Stimulated activated CD8-positive, alpha-beta memory T cell treated with anti-CD3 and anti-CD28 coated beads, Interleukin-15, amount 100 ng/mL, for 24 hours (primary cell): ENCODE measurements at regions not wholly inside any gene's neighbourhood (a gene's known extent, or its start where the extent isn't known, plus 50 kb on each side); places are given as distances from the start of the nearest gene placed in this dataset.

Source experiments
- DNase-seq: peaks from one replicate; pipeline ENCODE4 v3.0.0-alpha.2; 2020; ENCODE audit warnings: low read depth

DNA sequence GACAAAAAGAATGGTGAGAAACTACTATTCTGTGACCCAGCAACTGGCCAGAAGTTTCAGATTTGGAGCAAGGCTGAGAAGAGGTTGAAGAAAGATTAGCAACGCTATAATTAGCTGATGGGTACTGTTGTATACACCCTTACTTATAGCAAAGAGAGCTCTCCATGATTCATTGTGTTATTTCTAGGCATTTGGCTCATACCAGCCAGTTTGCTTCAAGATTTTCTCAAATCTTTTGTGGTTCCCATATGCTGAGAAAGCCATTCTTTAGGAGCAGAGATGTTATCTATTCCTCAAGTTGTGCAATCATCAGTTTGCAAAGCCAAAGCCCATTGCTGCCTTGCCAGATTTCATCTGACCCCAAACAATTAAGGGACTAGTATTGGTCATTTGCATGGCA lies 179.4 kb downstream of the ETS1 start:
- DNase-seq, result no peak

DNA sequence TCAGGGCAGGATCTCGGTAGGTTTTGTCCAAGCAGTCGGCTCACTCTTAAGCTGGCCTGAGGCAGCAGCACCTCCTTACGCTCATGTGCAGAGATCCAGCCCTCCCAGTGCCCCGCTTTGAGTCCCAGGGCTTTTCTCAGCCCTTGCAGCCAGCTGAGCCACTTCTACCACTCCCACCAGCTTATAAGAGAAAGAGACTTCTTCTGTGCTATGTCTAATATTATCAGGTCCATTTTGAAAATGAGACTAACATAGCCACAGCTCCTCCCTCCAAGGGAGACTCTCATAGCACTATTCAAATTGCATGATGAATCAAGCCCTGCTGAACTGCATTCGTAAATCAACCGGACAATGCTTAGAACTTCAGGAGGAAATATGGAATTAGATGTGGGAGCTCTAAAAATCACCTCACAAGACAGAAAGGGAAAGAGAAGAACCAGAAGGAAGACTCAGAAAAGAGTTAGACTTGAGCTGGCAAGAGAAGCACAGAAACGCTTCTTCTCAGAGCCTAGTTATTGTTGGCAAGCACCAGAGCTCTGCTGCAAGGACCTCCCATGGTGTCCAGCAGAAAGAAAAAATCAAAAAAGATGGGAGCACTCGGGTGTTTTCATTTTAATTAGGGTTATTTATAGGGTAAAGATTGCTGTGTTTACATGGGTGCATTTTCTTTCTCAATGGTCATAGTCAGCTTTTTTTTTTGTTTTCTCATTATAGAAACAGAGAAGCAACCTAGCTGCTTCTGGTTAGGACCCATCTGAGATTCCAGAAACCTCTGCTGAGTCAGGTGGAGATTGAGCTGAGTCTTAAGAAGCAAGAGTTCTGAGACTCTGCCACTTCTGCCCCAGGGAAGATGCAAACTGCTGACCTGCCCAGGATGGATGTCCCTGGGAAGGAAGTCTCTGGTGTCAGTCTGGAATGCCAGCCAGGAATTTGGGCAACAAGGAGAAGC lies 181.4 kb downstream of the ETS1 start:
- DNase-seq, result no peak

DNA sequence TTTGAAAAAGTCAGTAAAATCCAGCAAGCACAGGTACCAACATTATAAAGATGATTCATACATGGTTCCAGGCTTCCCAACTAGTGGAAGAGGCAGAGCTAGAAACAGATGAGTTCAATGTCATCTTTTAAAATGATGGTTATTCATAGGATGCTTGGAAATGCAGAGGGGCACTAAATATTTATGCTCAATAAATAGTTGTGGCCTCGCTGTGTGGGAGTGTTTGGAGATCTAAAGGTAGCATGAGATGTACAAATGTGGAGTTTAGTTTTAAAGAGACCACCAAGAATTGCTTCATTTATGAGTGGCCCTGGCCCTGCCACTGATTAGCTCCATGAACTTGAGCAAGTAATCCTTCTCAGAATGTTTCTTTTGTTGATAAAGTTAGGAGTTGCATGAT lies 182.2 kb downstream of the ETS1 start:
- no peak for DNase-seq

DNA sequence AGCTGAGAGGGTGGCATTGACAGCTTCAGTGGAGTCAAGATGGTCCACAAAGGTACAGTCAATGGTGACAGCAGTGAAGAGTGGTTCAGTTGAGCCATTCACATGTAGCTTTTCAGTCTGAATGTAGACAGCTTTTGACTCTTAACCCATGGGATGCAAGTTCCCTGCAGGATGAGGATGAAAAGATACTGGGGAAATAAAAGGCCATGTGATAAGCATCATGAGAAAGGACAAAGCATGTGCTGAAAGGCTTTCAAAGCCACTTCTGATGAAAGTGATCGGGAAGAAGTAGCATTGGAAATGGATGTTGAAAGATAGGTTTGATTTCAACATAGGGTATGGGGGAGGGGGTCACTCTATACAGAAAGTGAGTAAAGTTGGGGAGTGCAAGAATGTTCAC lies 182.9 kb downstream of the ETS1 start:
- DNase-seq, result no peak

DNA sequence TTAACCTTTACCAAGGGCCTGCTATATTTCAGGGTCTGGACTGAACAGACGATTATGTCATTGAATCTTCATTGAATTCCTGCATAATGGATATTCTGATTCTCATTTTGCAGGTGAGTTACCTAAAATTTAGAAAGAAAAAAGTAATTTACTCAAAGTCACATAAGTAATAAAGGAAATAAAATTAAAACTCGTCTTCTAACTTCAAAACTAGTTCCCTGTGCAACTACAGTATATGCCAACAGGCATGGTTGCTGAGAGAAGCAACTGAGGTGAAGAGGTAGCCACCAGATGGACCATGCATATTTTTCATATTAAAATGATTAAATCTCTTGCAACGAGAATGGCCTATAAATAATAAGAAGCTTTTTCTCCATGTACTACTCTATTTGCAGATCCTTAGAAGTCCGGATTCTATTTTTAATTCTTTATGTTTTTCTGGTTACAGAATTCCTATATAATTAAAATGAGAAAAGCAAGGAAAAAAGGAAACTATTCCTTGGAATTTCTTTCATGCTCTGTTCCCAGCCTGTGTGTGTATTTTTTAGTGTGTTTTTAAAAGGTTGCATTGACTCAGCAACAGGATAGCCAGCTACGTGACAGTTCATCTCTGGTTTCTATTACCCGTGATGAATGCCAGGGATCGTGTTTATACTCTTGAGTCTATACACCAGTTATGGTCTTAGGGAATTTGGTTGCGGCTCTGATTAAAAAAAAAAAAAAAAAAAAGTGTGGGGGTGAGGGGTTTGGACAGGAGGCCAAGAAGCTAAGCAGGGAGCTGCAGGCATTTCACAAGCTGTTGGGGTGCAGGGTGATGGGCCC lies 186.8 kb downstream of the ETS1 start:
- DNase-seq, result no peak

DNA sequence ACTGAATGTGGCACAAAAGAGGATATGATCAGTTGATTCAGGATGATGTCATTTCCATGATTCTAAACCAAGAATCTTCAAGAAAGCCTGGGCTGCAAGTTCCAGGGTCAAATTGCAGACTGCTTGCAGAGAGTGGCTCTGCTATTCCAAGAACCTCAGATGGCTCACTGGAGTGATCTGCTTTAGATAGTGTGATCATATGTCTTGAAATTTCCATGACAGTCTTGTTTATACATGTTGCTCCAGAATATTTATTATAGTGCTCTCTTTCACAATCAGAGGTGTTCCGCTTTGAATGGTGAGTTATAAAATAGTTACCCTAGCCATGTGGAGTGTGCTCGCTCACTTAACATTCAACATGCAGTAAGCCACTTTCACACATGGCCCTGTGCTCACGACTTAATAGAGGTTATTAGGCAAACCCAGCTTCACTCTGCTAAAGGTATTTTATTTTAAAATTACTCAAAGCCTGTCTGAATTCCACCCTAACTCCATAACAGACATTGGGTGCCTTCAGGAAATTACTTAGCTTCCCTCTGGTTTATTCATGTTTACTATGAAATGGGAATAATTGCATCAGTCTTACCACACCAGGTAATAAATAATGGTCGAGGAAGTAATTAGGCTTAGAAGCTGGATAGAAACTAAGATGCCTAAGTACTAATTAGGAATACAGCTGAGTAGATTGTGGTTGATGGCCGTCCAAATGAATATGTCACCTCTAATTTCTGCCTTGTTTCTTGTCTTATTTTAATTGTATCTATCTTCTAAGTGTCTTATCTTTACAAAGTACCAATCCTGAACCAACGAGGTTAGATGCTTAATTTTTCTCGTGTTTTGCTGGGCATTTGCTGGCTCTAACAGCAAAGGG lies 187.9 kb downstream of the ETS1 start:
- DNase-seq, result no peak

DNA sequence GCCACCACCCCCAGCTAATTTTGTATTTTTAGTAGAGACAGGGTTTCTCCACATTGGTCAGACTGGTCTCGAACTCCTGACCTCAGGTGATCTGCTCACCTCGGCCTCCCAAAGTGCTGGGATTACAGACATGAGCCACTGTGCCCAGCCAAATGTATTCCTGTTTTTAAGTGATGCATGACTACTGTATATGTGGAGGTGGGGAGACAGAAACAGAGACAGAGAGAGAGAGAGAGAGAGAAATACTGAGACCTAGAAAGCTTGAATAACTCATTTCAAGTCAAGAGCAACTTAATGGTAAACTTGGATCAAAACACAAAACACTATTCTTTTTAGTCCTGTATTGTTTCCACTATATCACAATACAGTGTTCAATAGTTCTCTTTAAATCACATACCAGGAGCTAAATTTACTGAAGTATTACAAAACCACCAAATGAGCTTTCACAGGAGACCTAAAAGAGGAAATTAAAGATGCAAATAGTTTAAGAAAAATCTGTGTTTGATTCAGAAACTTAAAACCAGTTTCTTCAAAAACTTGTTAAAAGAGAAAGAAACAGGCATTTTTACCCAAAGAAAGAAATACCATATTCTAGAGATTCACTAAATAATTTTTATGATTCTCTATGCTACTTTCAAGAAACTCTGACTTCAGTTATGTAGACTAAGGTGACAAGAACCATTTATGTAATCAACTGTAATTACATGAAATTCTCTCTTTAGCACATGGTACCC lies 188.7 kb downstream of the ETS1 start:
- no peak for DNase-seq

DNA sequence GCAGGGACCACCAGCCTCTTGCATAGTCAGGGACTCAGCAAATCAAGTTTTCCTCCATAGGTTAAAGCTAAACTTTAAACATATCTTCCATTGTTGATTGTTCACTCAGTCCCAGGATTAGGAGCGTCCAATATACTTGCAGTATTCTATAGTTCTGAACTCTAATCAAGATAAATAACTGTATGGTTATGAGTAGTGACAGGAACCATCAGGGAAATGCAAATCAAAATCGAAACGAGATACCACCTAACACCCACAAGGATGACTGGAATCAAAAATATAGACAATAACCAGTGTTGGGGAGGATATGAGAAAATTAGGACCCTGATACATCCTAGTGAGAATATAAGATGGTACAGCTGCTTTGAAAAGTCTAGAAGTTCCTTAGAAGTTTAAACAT lies 190.0 kb downstream of the ETS1 start:
- no peak for DNase-seq

DNA sequence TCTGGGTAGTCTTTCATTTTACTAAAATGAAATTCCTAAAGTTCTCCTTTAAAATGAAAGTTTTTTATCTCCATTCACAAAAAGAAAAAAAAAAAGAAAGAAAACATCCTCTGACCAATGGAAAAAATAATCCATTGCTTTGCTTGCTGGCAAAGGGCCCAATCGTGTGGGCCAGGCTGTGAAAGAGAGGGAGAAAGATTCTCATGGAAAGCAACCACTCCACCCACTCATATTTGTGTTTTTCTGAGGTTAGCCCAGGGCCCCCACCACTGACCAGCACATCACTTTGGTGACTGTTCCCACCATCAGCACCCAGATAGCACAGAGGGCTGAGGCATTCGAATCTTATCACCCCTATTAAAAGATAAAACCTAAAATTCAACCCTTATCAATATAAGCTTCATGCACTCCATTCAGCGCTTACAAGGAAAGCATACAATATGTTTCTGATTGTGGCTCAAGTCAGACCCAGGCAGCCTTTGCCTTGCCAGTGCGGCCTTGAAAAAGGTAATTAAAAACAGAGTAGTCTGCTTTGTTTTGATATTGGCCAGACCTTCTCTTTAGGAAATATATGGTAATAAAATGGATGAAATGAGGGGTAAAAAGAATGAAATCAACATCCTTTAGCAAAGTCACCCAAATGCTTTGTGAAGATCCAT lies 192.8 kb downstream of the ETS1 start:
- no peak for DNase-seq

DNA sequence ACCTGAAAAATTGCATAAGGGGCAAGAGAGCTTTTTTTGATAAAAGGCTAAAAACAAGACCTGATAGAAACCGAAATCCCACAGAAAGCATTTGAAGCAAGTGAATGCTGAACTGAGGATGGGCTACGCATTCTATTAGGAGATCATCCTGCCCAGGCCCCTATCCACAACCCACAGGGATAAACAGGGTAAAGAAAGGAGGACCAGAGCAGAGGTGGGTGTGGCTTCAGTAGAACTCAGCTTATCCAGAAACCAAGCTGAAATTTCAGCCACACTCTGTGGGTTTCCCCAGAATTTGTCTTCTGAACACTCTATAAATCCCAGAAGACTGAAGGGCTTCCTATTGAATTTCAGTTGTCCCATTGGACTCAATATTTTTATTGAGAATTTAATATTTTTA lies 195.1 kb downstream of the ETS1 start:
- no peak for DNase-seq

DNA sequence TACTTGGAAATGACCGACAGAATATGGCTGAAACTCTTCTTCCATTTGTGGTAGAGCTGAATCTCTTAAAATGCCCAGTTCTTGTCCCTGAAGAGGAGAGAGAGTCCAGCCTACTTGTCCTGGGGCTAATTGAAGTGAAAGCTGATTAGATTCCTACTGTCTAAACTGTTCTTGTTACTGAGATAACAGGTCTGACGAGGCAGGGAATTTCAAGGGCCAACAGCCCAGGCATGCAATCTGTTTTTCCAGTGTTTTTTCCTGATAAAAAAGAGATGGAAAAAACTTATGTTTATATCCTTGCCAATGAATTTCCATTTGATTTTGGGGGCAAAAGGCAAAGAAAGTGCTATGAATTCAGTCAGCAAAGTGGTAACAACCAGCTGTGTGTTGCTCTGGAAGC lies 195.5 kb downstream of the ETS1 start:
- DNase-seq, result no peak

DNA sequence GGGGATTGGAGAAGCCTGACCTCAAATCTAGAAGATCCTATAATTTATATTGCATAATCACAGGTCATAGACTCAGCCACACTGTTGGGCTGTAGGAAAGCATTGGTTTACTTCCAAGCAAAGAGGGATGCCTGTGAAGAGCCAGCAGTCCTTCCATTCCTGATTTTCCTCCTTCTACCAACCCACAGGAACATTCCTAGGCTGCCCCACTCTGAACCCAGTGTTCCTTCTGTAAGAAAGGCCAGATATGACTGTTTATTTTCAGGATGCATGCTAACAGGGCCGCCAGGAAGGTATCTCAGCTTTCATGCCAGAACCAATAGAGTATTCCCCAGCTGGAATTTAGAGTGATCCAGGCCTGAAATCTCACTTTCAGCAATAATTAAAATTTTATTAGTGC lies 197.1 kb downstream of the ETS1 start:
- no peak for DNase-seq

DNA sequence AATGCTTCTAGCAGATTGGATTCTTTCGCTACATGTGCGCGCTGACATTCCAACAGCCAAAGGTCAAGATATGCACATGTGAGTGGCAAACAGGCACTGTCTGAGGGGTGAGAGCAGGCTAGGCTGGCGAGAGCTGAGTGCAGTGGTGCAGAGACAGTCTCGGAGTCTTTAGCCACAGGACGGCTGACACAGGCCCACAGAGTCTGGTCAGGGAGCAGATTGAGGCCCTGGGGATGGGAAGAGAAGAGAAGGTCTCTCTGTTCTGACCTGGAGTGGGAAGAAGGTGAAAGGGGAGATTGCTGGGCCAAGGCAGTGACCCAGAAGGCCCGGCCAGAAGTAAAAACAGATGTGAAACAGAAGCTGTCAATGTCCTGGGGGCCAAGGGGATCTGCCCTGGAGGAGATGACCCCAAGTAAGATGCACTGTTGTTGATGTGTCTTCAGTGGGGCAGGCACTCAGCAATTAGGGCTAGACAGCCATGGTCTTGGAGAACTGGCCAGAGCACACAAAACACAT lies 197.8 kb downstream of the ETS1 start:
- no peak for DNase-seq

DNA sequence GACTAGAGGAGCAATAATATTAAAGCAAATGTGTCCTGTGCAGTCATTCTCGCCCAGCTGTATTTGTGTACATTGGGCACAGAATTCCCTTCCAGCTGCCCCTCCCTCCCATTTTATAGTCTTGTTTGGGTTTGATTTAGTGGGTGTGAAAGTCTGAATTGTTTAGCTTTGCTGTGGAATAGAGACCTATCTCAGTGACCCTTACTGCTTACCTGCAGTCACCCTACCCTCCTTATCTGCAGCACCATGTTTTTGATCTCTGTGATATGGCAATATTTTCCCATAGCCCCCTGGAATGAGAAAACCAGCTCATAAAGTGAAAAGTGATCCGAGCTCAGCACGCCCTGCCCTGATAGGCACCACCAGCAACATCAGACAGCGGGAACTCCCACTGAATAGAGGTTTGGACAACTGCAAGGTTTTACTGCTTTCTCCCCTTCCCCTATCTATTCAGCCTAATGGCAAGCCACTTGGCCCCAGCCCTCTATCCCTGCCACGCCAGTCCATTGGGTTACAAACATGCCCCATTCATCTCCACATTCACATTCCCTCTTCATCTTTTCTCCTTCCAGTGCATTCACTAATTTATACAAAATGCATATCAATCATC lies 199.0 kb downstream of the ETS1 start:
- DNase-seq, result no peak

DNA sequence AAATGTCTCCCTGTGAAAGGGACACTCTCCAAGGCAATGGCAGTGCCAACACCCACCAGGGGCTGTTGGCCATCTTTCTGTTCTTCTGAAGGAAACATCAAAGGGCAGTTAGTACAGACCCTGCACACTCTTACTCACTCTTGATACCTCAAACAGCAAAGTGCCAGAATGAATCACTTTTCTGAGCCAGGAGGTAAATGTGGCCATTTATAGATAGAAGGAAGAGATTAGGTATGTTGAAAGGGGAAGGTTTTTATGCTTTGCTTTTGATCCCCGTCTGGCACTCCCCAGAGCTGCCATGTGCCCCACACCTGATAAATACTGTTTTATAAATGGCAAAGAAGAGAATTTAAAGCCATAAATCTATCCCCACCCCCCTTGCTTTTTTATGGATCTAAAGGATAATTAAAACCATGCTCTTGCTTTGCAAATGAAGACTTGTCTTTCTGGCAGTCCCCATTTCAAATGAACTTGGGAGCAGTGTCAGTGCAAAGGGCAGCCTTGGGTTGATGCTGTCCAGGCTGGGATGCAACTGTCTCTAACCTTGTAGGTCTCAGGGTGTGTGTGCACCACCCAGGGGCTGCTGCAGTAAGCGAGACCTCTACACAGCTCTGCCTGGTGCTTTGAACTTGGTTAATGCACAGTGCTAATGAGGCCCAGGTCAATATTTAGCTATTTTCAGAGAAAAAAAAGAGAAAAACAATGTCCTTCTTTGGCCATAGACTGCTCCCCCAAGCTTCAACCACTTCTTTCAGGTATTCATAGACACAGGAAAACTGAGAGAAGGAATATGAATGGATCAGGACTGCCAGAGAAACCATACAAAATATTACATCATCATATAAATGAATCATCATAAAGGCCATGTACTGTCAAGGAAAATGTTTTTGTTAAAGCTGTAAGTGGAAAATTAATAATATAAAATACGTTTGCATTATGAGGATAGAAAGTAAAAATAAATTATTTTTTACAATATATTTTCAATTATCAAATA lies 207.5 kb downstream of the ETS1 start:
- no peak for DNase-seq

DNA sequence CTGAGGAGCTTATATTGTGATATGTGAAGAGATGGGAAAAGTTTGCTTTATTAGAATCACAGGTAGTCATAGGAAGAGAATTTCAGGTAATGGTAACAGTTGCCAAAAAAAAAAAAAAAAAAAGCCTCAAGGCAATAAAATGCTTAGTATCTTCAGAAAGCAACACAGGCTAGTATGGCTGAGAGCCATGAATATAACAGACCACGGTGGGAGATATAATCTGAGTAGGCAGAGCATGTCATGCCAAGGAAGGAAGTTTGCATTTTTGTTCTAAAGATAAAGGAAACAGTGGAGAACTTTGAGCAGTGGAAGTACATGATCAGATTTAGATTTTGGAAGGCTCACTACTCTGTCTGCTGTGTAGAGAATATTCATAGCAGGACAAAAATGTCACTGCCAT lies 211.4 kb downstream of the ETS1 start:
- DNase-seq, result no peak

DNA sequence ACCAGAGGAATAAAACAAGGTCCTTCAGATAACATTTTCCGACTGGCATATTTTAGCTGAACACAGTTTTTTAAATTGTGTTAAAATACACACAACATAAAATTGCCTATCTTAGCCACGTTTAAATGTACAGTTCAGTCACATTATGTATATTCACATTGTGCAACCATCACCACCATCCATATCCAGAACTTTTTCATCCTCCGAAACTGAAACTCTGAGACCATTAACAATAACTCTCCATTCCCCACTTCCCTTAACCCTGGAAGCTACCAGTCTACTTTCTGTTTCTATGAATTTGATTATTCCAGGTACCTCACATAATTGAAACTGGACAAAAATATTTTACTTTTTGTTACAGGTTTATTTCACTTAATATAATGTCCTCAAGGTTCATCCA lies 213.3 kb downstream of the ETS1 start:
- DNase-seq, result no peak

DNA sequence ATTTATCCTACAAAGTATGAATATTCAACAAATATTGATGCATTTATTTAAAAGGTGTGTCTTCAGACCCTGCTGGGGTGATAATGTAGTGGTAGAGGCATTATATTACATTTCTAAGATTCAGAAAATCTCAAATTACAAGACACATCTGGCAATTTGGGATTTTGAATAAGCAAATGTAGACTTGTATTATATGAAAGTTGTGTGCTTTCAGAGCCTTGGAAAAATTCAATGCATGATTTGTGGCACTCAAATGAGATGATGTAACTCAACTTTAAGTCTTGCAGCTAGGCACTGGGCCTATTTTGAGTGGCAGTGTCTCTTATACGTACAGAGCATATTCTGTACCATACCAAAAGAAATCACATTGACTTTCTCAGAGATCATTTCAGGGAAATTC lies 214.4 kb downstream of the ETS1 start:
- no peak for DNase-seq

DNA sequence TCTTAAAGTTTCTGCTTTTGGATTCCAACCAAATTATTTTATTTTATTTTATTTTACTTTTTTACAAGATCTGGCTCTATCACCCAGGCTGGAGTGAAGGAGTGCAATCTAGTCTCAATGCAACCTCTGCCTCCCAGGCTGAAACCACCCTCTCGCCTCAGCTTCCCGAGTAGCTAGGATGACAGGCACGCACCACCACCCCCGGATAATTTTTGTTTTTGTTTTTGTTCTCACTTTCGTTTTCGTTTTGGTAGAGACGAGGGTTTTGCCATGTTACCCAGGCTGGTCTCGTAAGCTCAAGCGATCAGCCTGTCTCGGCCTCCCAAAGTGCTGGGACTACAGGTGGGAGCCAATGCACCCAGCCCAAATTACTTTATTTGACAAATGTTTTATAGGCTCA lies 219.8 kb downstream of the ETS1 start:
- no peak for DNase-seq
